H9 (cell line): ENCODE measurements at regions not wholly inside any gene's neighbourhood (a gene's known extent, or its start where the extent isn't known, plus 50 kb on each side); places are given as distances from the start of the nearest gene placed in this dataset.

Experiments
- DNase-seq: peaks from one replicate; pipeline ENCODE4 v3.0.0-alpha.2; 2017
- H2AFZ ChIP-seq: one replicate; pipeline ENCODE4 v1.6.1; 2013; ENCODE audit warnings: mild to moderate bottlenecking, low read length, control low read depth, moderate library complexity
- H2AK5ac ChIP-seq: 2 replicates; pipeline ENCODE4 v1.6.1; 2013; ENCODE audit warnings: low read length, control low read depth, mixed read lengths; ENCODE audit not compliant: insufficient read length
- H2BK120ac ChIP-seq: one replicate; pipeline ENCODE4 v1.6.1; 2013; ENCODE audit warnings: low read depth, mild to moderate bottlenecking, low read length, control low read depth, inconsistent platforms; ENCODE audit not compliant: poor library complexity, severe bottlenecking
- H2BK12ac ChIP-seq: 2 replicates; pipeline ENCODE4 v1.6.1; 2013; ENCODE audit warnings: low read length, control low read depth, mixed read lengths, low read depth; ENCODE audit not compliant: insufficient read length
- H2BK15ac ChIP-seq: 2 replicates; pipeline ENCODE4 v1.6.1; 2013; ENCODE audit warnings: low read depth, low read length, control low read depth
- H2BK20ac ChIP-seq: one replicate; pipeline ENCODE4 v1.6.1; 2013; ENCODE audit warnings: low read depth, mild to moderate bottlenecking, low read length, control low read depth, inconsistent platforms; ENCODE audit not compliant: poor library complexity, severe bottlenecking
- H2BK5ac ChIP-seq: 2 replicates; pipeline ENCODE4 v1.6.1; 2013; ENCODE audit warnings: low read length, control low read depth, mixed read lengths; ENCODE audit not compliant: insufficient read length
- H3K14ac ChIP-seq: 2 replicates; pipeline ENCODE4 v1.6.1; 2013; ENCODE audit warnings: low read length, control low read depth; ENCODE audit not compliant: insufficient read depth
- H3K18ac ChIP-seq: 2 replicates; pipeline ENCODE4 v1.6.1; 2013; ENCODE audit warnings: low read depth, mild to moderate bottlenecking, mixed read lengths, low read length, control low read depth; ENCODE audit not compliant: insufficient read length
- H3K23ac ChIP-seq: 2 replicates; pipeline ENCODE4 v1.6.1; 2013; ENCODE audit warnings: low read length, control low read depth, mixed read lengths, low read depth; ENCODE audit not compliant: insufficient read length
- H3K23me2 ChIP-seq: 2 replicates; pipeline ENCODE4 v1.6.1; 2013; ENCODE audit warnings: low read depth, mild to moderate bottlenecking, mixed read lengths, low read length, control low read depth; ENCODE audit not compliant: insufficient read length, poor library complexity, severe bottlenecking
- H3K27ac ChIP-seq: 2 replicates; pipeline ENCODE4 v1.5.1; 2013; ENCODE audit warnings: low read length, control low read depth, mixed read lengths, low read depth; ENCODE audit not compliant: insufficient read length
- H3K27me3 ChIP-seq: 2 replicates; pipeline ENCODE4 v1.6.1; 2013; ENCODE audit warnings: low read length, control low read depth, inconsistent platforms; ENCODE audit not compliant: insufficient read depth
- H3K4ac ChIP-seq: 2 replicates; pipeline ENCODE4 v1.6.1; 2013; ENCODE audit warnings: low read depth, mild to moderate bottlenecking, control low read depth, inconsistent platforms, low read length, moderate library complexity
- H3K4me1 ChIP-seq: 2 replicates; pipeline ENCODE4 v1.6.1; 2013; ENCODE audit warnings: low read length, control low read depth, inconsistent platforms; ENCODE audit not compliant: insufficient read depth
- H3K4me2 ChIP-seq: 2 replicates; pipeline ENCODE4 v1.6.1; 2013; ENCODE audit warnings: low read length, control low read depth, mixed read lengths; ENCODE audit not compliant: insufficient read length, insufficient read depth
- H3K56ac ChIP-seq: 2 replicates; pipeline ENCODE4 v1.6.1; 2013; ENCODE audit warnings: low read depth, mild to moderate bottlenecking, mixed read lengths, low read length, control low read depth; ENCODE audit not compliant: insufficient read length
- H3K79me1 ChIP-seq: 2 replicates; pipeline ENCODE4 v1.6.1; 2013; ENCODE audit warnings: low read depth, mild to moderate bottlenecking, moderate library complexity, low read length, control low read depth, inconsistent platforms; ENCODE audit not compliant: insufficient read depth, poor library complexity, severe bottlenecking
- H3K79me2 ChIP-seq: 2 replicates; pipeline ENCODE4 v1.6.1; 2013; ENCODE audit warnings: low read length, control low read depth, inconsistent platforms; ENCODE audit not compliant: insufficient read depth
- H3K9ac ChIP-seq: 2 replicates; pipeline ENCODE4 v1.6.1; 2013; ENCODE audit warnings: low read length, control low read depth, mixed read lengths; ENCODE audit not compliant: insufficient read length; ENCODE audit errors: extremely low read depth
- H3K9me3 ChIP-seq: one replicate; pipeline ENCODE4 v1.6.1; 2013; ENCODE audit warnings: low read depth, low read length, inconsistent platforms; ENCODE audit not compliant: control insufficient read depth
- H3T11ph ChIP-seq: one replicate; pipeline ENCODE4 v1.6.1; 2013; ENCODE audit warnings: mild to moderate bottlenecking, low read length, control low read depth, inconsistent platforms
- H4K20me1 ChIP-seq: one replicate; pipeline ENCODE4 v1.6.1; 2013; ENCODE audit not compliant: control insufficient read depth, insufficient read length, insufficient read depth
- H4K5ac ChIP-seq: 2 replicates; pipeline ENCODE4 v1.6.1; 2013; ENCODE audit warnings: low read depth, mild to moderate bottlenecking, mixed read lengths, low read length, control low read depth; ENCODE audit not compliant: insufficient read length
- H4K8ac ChIP-seq: replicated peaks from 2 replicates; pipeline ENCODE4 v1.6.1; 2013; ENCODE audit warnings: low read length, control low read depth, mixed read lengths, low read depth; ENCODE audit not compliant: insufficient read length
- H4K91ac ChIP-seq: 2 replicates; pipeline ENCODE4 v1.6.1; 2013; ENCODE audit warnings: low read depth, mild to moderate bottlenecking, moderate library complexity, mixed read lengths, low read length, control low read depth; ENCODE audit not compliant: insufficient read length
- H3K27ac Mint-ChIP-seq, 3 experiments: 2 replicates in 2 of 3; 3 replicates in 1 of 3; pipeline ENCODE4 v1.8.0; 2020 to 2021; ENCODE audit warnings: mixed read lengths in 3 of 3, mild to moderate bottlenecking in 1 of 3, moderate library complexity in 1 of 3
- H3K27me3 Mint-ChIP-seq: 2 replicates; pipeline ENCODE4 v1.8.0; 2021; ENCODE audit warnings: low read depth, mild to moderate bottlenecking, moderate library complexity, mixed read lengths
- H3K36me3 Mint-ChIP-seq, 3 experiments: 2 replicates in 2 of 3; 3 replicates in 1 of 3; pipeline ENCODE4 v1.8.0; 2020 to 2021; ENCODE audit warnings: low read depth in 3 of 3, mixed read lengths in 3 of 3; ENCODE audit not compliant: insufficient read depth in 1 of 3
- H3K4me1 Mint-ChIP-seq, 2 experiments: 2 replicates each; pipeline ENCODE4 v1.8.0; 2020; ENCODE audit warnings: mixed read lengths in 2 of 2
- H3K4me3 Mint-ChIP-seq, 2 experiments: 2 replicates in 1 of 2; 3 replicates in 1 of 2; pipeline ENCODE4 v1.8.0; 2020 to 2021; ENCODE audit warnings: mild to moderate bottlenecking in 2 of 2, mixed read lengths in 2 of 2, moderate library complexity in 1 of 2
- H3K9me3 Mint-ChIP-seq, 2 experiments: 2 replicates in 1 of 2; 3 replicates in 1 of 2; pipeline ENCODE4 v1.8.0; 2020; ENCODE audit warnings: mild to moderate bottlenecking in 2 of 2, mixed read lengths in 2 of 2, moderate library complexity in 1 of 2
- WGBS: extraction: QIAGEN DNeasy Blood & Tissue Kit; methylation state at CpG from one replicate; pipeline ENCODE4 v1.1.7; 2013; ENCODE audit warnings: missing lambda C conversion rate, low lambda C conversion rate, mixed read lengths; ENCODE audit not compliant: insufficient read length; ENCODE audit errors: extremely low coverage; 5-methylcytosine and 5-hydroxymethylcytosine counted together
- TF ChIP-seq, protein P1 (sequence below): fragments of 200-600 bp; sonication (generic); conservative IDR thresholded peaks from 3 replicates; pipeline ENCODE4 v1.8.0; 2021; ENCODE audit warnings: antibody characterized with exemption, mild to moderate bottlenecking

DNA sequence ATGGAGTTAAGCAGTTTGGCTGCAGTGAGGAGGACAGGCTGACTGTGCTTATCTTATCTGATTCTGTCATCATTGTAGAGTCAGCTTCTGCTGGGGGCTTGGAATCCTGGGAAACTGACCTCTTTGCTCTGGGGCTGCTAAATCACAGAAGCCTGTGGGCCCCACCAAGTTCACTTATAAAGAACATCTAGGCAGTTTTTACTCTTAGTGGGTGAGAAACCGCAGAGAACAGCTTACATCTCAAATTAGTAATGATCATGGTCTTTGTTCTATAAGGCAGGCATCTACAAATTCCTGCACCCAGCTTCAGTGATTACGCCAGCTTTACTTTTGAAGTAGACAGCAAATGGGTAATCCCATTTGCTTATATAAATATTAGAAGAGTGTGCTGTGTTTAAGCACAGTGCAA, 75.7 kb downstream of the ZC3H11B start:
- Histone ChIP-seq H3K23ac (no peak overlapping the region), H2BK5ac (no peak overlapping the region), H4K20me1 (no peaks in the 10 kb centered on the region), H3K4ac (no peak overlapping the region), H3K4me1 (peaks cover 2% of the 10 kb centered on the region; the same call in 1 of the 2 replicates), H3K4me2 (no peak overlapping the region), H3K14ac (no peak overlapping the region), H4K91ac (no peak overlapping the region), H3K18ac (no peak overlapping the region), H2BK12ac (no peak overlapping the region), H3K56ac (no peak overlapping the region), H3K9ac (no peak overlapping the region), H3K79me2 (no peaks in the 10 kb centered on the region), H3K79me1 (no peaks in the 10 kb centered on the region), H2BK120ac (no peak overlapping the region), H2BK15ac (no peak overlapping the region), H3K23me2 (no peaks in the 10 kb centered on the region), H2AFZ (no peak overlapping the region), H4K5ac (no peak overlapping the region), H3T11ph (no peak overlapping the region), H2BK20ac (no peak overlapping the region), H3K27ac (no peak overlapping the region), H3K27me3 (no peaks in the 10 kb centered on the region), H2AK5ac (no peak overlapping the region), H4K8ac (no peak overlapping the region), H3K9me3 (no peaks in the 10 kb centered on the region)
- no CpG with 5 or more reads among the region's 2 CpGs for WGBS
- no peaks in the 10 kb centered on the region for H3K36me3 Mint-ChIP-seq
- TF ChIP-seq, protein P1, sequence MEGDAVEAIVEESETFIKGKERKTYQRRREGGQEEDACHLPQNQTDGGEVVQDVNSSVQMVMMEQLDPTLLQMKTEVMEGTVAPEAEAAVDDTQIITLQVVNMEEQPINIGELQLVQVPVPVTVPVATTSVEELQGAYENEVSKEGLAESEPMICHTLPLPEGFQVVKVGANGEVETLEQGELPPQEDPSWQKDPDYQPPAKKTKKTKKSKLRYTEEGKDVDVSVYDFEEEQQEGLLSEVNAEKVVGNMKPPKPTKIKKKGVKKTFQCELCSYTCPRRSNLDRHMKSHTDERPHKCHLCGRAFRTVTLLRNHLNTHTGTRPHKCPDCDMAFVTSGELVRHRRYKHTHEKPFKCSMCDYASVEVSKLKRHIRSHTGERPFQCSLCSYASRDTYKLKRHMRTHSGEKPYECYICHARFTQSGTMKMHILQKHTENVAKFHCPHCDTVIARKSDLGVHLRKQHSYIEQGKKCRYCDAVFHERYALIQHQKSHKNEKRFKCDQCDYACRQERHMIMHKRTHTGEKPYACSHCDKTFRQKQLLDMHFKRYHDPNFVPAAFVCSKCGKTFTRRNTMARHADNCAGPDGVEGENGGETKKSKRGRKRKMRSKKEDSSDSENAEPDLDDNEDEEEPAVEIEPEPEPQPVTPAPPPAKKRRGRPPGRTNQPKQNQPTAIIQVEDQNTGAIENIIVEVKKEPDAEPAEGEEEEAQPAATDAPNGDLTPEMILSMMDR, result no peak
- H3K27me3 Mint-ChIP-seq, result no peaks in the 10 kb centered on the region
- no peaks in the 10 kb centered on the region; a peak in 1 of 5 replicates for H3K9me3 Mint-ChIP-seq
- H3K27ac Mint-ChIP-seq, result no peak overlapping the region
- no peak for DNase-seq
- peaks cover 0 to 12% of the 10 kb centered on the region in 2 experiments; a peak in 3 of 4 replicates for H3K4me1 Mint-ChIP-seq
- no peak overlapping the region for H3K4me3 Mint-ChIP-seq
